Activated T-cell treated with anti-CD3 and anti-CD28 coated beads, Interleukin-2, amount 50 U/mL, for 24 hours (primary cell): ENCODE measurements at regions not wholly inside any gene's neighbourhood (a gene's known extent, or its start where the extent isn't known, plus 50 kb on each side); places are given as distances from the start of the nearest gene placed in this dataset.
A peak's percentile ranks its signal among the peaks of the same experiment; 100 is the strongest.

ENCODE experiments used
- DNase-seq: peaks from one replicate; pipeline ENCODE4 v3.0.0-alpha.2; 2020
- H3K27ac Mint-ChIP-seq: 2 replicates; pipeline ENCODE4 v1.8.0; 2020; ENCODE audit warnings: mild to moderate bottlenecking, mixed read lengths
- H3K27me3 Mint-ChIP-seq: 2 replicates; pipeline ENCODE4 v1.8.0; 2020; ENCODE audit warnings: mixed read lengths
- H3K36me3 Mint-ChIP-seq: 2 replicates; pipeline ENCODE4 v1.8.0; 2020; ENCODE audit warnings: low read depth, mixed read lengths
- H3K4me1 Mint-ChIP-seq: 2 replicates; pipeline ENCODE4 v1.8.0; 2020; ENCODE audit warnings: low read depth, mixed read lengths
- H3K4me3 Mint-ChIP-seq: 2 replicates; pipeline ENCODE4 v1.8.0; 2020; ENCODE audit warnings: mild to moderate bottlenecking, moderate library complexity, mixed read lengths
- H3K9me3 Mint-ChIP-seq: 2 replicates; pipeline ENCODE4 v1.8.0; 2020; ENCODE audit warnings: mixed read lengths

DNA sequence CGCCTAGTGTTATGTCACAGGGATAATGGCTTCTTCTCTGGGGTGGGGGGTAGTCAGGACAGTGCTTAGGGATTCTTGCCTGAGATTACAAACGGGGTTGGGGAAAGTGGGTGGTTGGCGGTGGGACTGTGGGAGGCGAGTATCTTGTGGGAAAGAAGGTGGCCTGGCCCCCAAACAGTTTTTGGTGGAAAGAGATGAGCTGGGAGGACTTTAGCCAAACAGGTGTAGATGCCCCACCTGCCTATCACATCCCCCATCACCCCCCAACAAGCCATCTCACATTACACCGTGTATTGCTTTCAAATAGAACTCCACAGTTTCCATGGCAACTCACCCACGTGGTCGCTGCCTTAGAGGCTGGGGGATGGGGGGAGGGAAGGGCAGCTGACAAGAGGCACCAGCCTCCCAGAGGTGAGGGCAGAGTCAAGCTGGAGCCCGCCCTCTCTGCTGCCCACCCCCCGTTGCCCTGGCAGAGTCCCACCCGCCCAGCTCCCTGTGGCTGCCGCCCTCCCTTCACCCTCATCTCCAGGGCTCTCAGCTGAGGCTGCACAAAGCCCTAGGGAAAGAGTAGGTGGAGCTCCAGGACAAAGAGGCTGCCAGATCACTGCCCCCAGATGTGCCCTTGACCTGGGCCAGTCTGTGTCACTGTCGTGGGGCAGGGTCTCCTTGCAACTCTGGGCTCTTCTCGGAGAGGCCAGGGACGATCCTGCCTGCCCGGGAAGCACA lies 98.3 kb downstream of the LRRC74A start:
- H3K4me1 Mint-ChIP-seq = peaks cover 73% of the 10 kb centered on the region
- H3K4me3 Mint-ChIP-seq = no peak overlapping the region
- H3K27ac Mint-ChIP-seq = no peak overlapping the region
- H3K36me3 Mint-ChIP-seq = no peaks in the 10 kb centered on the region
- no peak for DNase-seq
- no peaks in the 10 kb centered on the region for H3K27me3 Mint-ChIP-seq
- H3K9me3 Mint-ChIP-seq = no peaks in the 10 kb centered on the region

DNA sequence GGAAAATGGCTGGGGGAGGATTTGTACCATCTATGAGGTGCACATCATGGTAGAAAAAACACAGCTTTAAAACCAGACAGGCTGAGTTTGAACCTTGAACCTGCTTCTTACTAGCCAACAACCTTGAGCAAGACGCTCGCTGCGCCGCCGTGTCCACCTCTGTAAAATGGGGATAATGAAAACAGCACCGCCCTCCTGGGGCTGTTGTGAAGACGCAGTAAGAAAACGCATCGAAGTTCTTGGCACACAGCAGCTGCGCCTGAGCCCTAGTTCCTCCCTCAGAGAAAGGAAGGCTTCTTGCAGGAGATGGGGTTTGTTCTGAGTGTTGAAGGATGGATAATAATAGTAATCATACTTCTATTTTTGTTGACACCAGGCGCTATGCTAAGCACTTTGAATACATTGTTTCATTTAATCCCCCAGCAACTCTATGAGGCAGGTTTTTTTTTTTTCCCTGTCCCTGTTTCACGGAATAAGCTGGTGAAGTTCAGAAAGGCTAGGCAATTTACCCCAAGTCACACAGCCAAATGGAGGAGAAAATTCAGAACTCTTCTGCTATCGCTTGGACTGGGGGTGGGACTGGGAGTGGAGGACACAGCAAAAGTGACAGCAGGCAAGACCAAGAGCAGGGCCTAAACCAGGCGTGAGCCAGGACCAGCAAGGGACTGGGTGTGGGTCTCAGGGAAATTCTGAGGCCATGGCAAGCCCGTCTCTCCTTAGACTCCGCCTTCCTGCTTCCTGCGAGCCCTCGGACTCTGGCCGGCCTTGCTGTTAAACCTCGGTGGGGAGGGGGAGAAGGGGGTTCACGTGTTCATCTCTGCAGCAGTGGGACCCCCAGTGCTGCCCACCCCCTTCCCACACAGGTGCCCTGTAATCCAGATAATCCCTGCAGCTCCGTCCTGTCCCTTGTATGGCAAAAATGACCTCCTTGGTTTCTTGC lies 97.5 kb downstream of the LRRC74A start:
- Mint-ChIP-seq H3K9me3 (no peaks in the 10 kb centered on the region), H3K36me3 (no peaks in the 10 kb centered on the region), H3K4me1 (peaks cover 72% of the 10 kb centered on the region), H3K27ac (no peak overlapping the region), H3K4me3 (no peak overlapping the region), H3K27me3 (no peaks in the 10 kb centered on the region)
- no peak for DNase-seq

DNA sequence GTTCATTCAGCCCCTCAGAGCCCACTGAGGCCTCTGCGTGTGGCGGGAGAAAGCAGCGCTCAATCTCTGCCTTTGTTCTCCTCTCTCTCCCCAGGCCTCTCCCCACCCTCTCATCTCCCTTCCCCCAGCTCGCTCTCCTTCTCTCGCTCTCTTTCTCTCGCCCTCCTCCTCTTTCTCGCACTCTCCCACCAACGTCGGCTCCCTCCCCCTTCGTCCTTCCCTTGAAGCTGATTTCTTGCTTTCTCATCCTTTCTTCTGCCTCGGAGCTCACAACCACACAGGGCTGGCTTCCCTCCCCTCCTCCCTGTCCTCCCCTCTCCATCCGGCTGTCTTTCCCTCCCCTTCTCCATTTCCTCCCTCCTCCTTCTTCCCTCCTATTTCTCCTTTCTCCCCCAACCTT lies 96.4 kb downstream of the LRRC74A start:
- Mint-ChIP-seq H3K9me3 (no peaks in the 10 kb centered on the region), H3K36me3 (no peaks in the 10 kb centered on the region), H3K4me1 (peaks cover 69% of the 10 kb centered on the region), H3K4me3 (no peak overlapping the region), H3K27ac (peak overlapping the region; percentile 9), H3K27me3 (no peaks in the 10 kb centered on the region)
- DNase-seq = no peak

GRCh38 chr14:76922092-76922491 lies 95.9 kb downstream of the LRRC74A start:
- Mint-ChIP-seq H3K4me1 (peaks cover 64% of the 10 kb centered on the region), H3K9me3 (no peaks in the 10 kb centered on the region), H3K27me3 (no peaks in the 10 kb centered on the region), H3K27ac (peak overlapping the region; percentile 55), H3K4me3 (no peak overlapping the region), H3K36me3 (no peaks in the 10 kb centered on the region)
- no peak for DNase-seq

DNA sequence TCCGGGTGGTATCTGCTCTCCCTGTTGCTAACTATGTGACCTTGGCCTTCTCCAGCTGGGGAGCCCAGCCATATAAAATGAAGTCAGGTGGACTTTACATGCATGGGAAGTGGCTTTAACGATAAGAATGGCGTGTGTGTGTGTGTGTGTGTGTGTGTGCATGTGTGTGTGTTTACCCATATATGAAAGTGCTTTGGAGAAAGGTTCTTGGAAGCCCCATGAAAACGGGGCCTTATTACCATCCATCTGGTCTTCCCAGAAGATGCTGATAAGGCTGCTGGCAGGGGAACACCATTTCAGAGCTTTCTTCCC lies 94.8 kb downstream of the LRRC74A start:
- H3K4me1 Mint-ChIP-seq = peaks cover 56% of the 10 kb centered on the region
- no peaks in the 10 kb centered on the region for H3K36me3 Mint-ChIP-seq
- no peak for DNase-seq
- H3K27me3 Mint-ChIP-seq = no peaks in the 10 kb centered on the region
- no peak overlapping the region for H3K27ac Mint-ChIP-seq
- H3K4me3 Mint-ChIP-seq = no peak overlapping the region
- H3K9me3 Mint-ChIP-seq = no peaks in the 10 kb centered on the region

GRCh38 chr14:76920331-76921087 lies 94.3 kb downstream of the LRRC74A start:
- DNase-seq = no peak
- H3K4me3 Mint-ChIP-seq = no peak overlapping the region

GRCh38 chr14:76919431-76920330 lies 93.5 kb downstream of the LRRC74A start:
- H3K9me3 Mint-ChIP-seq = no peaks in the 10 kb centered on the region
- no peaks in the 10 kb centered on the region for H3K27me3 Mint-ChIP-seq
- H3K36me3 Mint-ChIP-seq = no peaks in the 10 kb centered on the region
- peaks cover 44% of the 10 kb centered on the region for H3K4me1 Mint-ChIP-seq
- DNase-seq = no peak
- H3K27ac Mint-ChIP-seq = peak overlapping the region; percentile 29
- peak overlapping the region; percentile 29 for H3K4me3 Mint-ChIP-seq

More at GRCh38 chr14:76920331-76921087, 94.3 kb downstream of the LRRC74A start:
- no peaks in the 10 kb centered on the region for H3K27me3 Mint-ChIP-seq
- no peaks in the 10 kb centered on the region for H3K9me3 Mint-ChIP-seq
- peak overlapping the region; percentile 29 for H3K27ac Mint-ChIP-seq
- H3K4me1 Mint-ChIP-seq = peaks cover 52% of the 10 kb centered on the region
- no peaks in the 10 kb centered on the region for H3K36me3 Mint-ChIP-seq
